GDM1 (cell line): ENCODE measurements at regions not wholly inside any gene's neighbourhood (a gene's known extent, or its start where the extent isn't known, plus 50 kb on each side); places are given as distances from the start of the nearest gene placed in this dataset.
"Not testable (repeated sequence)": the region's sequence is repeated elsewhere in the genome, so short reads cannot be mapped to it uniquely, and the experiment has no call there.

Source experiments
- DNase-seq: peaks from one replicate; lab custom pipeline; 2025; lab: John Stamatoyannopoulos, UW

- DNase-seq: no peak
Observed at GRCh38 chr2:239548451-239548871, 147.6 kb upstream of the HDAC4 start.

GRCh38 chr2:239547140-239547539 is 146.3 kb upstream of the HDAC4 start:
- DNase-seq: not testable (repeated sequence)

GRCh38 chr2:239546541-239546940 is 145.7 kb upstream of the HDAC4 start:
- DNase-seq: no peak

- no peak for DNase-seq
Observed at GRCh38 chr2:239545741-239546392, 145.0 kb upstream of the HDAC4 start.

- no peak for DNase-seq
Observed at GRCh38 chr2:239544918-239545465, 144.2 kb upstream of the HDAC4 start.

- DNase-seq: no peak
Observed at GRCh38 chr2:239544143-239544917, 143.5 kb upstream of the HDAC4 start.

- DNase-seq: no peak
Observed at GRCh38 chr2:239543702-239544101, 142.9 kb upstream of the HDAC4 start.

- no peak for DNase-seq
Observed at GRCh38 chr2:239540174-239540573, 139.4 kb upstream of the HDAC4 start.

- no peak for DNase-seq
Observed at GRCh38 chr2:239539776-239540100, 138.9 kb upstream of the HDAC4 start.

- DNase-seq: no peak
Observed at GRCh38 chr2:239539083-239539775, 138.4 kb upstream of the HDAC4 start.

GRCh38 chr2:239538357-239539052 is 137.7 kb upstream of the HDAC4 start:
- no peak for DNase-seq

- DNase-seq: no peak
Observed at GRCh38 chr2:239537633-239538356, 137.0 kb upstream of the HDAC4 start.

GRCh38 chr2:239536186-239536585 is 135.4 kb upstream of the HDAC4 start:
- no peak for DNase-seq

- no peak for DNase-seq
Observed at GRCh38 chr2:239535413-239536144, 134.8 kb upstream of the HDAC4 start.

GRCh38 chr2:239534581-239535412 is 134.0 kb upstream of the HDAC4 start:
- no peak for DNase-seq

- DNase-seq: no peak
Observed at GRCh38 chr2:239533569-239534316, 132.9 kb upstream of the HDAC4 start.

- DNase-seq: no peak
Observed at GRCh38 chr2:239532859-239533258, 132.0 kb upstream of the HDAC4 start.

GRCh38 chr2:239532250-239532649 is 131.4 kb upstream of the HDAC4 start:
- no peak for DNase-seq
